Stimulated activated CD8-positive, alpha-beta memory T cell treated with anti-CD3 and anti-CD28 coated beads, Interleukin-12 subunit alpha, Interleukin-12 subunit beta, amount 100 ng/mL, for 1 hour (primary cell): ENCODE measurements at regions not wholly inside any gene's neighbourhood (a gene's known extent, or its start where the extent isn't known, plus 50 kb on each side); places are given as distances from the start of the nearest gene placed in this dataset.
A peak's percentile ranks its signal among the peaks of the same experiment; 100 is the strongest.

Experiments used
- DNase-seq: peaks from one replicate; pipeline ENCODE4 v3.0.0-alpha.2; 2020; ENCODE audit warnings: low read depth

DNA sequence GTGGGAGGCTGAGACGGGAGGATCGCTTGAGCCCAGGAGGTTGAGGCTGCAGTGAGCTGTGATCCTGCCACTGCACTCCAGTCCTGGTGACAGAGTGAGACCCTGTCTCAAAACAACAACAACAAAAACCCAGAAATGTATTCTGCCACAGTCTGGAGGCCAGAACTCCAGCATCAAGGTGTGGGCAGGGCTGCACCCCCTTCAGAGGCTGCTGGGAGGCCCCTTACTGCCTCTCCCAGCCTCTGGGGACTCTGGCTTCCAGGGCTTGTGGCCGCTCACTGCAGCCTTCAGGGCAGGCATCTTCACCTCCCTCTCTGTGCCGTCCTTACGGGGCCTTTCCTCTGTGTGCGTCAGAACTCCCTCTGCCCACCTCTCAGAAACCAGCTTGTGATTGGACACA lies 209.4 kb upstream of the GSE1 start:
- DNase-seq = no peak

DNA sequence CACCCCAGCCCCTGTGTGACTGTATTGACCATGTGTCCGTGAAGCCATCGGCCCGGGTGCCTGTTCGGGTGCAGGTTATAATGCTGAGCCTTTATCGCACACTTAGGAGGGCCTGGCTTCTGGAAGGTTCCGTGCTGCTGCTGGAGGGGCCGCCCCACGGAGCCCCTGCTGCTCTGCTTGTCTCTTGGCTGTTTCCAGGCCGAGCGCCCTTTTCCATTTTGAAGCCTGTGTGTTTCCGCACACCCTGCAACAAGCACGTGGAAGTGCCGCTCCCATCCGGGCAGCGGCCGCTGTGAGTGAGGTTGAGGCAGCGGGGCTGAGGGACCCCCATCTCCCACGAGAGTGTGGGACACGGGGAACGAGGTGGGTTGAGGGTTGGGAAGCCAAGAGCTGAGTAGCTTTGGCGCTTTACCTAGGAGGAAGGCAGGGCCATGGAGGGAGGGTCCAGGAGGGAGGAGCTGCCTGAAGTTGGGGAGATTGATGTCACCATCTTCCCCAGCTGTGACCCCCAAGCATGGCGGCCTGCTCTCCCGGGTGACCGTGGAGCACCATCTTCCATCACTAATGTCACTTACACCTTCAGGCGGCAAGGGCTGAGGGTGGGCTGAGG lies 200.1 kb upstream of the GSE1 start:
- DNase-seq = no peak

DNA sequence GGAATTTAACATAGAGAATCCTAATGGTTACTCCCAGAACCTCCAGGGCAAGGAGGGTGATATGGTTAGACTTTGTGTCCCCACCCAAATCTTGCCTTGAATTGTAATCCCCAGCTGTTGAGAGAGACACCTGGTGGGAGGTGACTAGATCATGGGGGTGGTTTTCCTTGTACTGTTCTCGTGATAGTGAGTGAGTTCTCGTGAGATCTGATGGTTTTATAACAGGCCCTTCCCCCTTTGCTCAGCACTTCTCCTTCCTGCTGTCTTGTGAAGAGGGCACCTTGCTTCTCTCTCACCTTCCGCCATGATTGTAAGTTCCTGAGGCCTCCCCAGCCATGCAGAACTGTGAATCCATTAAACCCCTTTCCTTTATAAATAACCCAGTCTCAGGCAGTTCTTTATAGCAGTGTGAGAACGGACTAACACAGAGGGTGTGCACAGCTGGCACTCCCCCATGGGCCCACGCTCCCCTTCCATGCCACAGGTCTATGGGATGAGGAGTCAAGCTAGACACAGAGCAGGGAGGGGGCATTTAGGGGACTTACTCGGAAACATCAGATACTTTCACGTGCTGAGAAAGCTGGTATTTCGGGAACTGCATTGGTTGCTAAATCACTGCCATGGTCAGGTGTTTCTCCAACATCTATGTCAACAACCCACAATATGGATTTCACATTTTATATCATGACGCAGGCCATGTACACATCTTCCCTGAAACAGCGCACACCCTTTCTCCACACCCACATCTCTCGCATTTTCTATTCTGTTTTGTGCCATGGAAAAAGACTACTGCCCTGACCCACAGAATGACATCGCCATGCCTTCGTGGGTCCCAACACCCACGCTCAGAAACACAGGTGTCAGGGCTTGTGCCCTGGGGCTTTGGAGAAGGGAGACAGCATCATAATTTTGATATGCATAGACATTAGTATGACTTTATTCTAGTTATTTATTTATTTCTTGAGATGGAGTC lies 199.1 kb upstream of the GSE1 start:
- DNase-seq = no peak

DNA sequence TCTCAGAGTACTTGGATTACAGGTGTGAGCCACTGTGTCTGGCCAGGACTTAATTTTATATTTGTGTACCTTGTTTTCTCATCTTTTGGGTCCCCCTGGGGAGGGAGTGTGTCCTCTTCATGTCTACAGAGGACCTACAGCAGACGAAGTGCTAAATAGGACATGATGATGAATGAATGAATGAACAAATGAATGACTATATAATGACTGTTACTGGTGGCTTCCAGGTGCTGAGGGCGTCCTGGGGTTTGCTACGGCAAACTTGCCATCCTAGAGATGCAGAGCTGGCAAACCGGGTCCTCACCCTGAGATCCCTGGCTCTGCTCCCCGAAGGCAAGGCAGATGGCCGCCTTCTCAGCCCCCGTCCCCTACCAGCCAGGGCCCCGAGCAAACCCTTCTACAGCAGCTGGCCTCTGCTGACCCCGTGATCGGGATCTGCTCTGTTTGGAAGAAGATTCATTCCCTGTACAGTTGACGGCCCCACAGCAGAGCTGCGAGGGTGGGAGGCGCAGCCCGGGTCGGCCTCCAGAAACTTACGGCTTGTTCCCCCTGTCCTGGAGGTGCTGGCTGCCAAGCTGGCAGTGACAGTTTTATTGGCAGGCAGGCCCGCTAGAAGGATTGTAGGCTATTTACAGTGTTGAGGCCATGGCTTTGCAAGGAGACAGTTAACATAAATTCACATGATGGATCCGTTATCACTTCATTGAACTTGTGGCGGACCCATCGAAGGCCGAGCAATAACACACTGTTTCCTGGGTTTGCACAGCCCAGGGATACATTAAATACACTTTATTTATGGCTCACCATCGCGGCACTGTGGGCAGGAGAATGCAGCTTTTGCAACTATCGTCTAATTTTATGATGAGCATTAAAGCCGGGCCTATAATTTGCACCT lies 197.7 kb upstream of the GSE1 start:
- DNase-seq = no peak

DNA sequence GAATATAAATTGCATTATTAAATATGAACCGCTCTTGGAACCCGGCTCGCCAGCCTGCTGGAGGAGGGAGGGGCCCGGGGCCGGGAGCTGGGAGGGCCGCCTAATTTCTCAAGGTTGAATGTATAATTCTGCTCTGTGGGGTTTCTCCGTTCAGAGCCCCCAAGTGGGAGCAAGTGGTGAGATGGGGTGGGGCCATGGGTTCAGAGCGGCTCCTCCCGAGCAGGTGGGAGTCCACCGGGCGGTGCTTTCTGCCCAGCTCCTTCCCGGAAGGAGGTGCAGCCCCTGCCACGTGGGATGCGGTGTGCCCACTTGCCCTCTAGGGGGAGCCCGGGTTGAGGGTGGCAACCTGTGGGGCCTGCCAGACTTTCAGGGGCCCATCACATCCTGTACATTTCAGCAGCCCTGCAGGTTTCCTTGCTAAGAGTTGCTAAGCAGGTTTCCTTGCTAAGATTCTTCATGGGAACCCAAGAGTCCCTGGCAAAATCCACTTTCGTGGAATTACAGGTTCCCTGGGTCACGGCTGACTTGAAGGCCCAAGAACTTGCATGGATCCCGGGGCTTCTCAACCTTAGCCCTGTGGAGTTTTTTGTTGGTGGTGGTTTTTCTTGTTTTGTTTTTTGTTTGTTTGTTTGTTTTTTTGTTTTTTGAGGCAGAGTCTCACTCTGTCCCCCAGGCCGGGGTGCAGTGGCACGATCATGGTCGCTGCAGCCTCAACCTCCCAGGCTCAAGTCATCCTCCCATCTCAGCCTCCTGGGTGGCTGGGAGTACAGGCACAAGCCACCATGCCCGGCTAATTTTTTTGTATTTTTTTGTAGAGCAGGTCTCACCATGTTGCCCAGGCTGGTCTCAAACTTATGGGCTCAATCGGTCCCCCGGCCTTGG lies 196.7 kb upstream of the GSE1 start:
- DNase-seq = peak; percentile 37

DNA sequence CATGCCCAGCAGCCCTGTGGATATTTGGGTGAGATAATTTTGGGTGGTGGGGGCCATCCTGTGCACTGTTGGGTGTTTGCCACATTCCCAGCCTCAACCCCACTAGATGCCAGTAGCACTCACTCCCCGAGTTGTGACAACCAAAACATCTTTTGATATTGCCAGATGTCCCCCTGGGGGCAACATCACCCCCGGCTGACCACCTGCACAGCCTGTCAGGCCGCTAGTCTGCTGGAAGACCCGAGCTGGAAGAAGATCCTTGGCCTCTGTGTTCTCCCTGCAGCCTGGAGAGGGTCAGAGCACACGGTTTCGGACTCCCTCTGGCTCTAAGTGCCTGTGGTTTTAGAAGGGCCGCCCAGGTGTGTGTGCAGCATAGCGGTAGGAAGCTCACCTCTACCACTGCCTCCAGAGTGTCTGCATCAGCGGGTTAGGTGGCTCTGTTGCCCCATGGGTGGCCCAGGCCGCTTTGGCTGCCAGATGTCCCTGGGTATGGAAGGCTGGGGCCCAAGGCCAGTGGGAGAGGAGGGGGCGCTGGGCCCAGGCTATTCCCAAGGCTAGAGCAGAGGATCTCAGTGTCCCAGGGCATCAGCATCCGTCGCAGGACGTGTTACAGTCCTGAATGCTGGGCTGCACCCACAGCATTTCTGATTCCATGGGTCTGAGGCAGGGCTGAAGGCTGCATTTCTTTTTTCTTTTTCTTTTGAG lies 195.8 kb upstream of the GSE1 start:
- no peak for DNase-seq

DNA sequence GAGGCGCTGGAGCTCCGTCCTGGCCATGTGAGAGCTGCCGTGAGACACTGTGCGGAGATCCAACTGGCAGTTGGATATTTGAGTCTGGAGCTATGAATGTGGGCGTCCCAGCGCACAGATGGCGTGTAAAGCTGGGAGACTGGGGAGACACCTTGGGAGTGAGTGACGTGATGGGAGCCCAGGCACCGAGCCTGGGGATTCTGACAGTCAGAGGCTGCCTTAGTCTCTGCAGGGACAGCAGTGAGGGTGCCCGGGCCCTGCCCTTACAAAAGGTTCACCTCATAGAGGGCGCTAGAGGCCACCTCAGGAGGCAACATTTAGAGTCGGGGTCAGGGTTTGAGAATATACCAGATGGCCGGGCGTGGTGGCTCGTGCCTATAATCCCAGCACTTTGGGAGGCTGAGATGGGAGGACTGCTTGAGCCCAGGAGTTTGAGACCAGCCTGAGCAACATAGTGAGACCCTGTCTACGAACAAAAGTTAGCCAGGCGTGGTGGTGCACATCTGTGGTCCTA lies 194.1 kb upstream of the GSE1 start:
- no peak for DNase-seq

DNA sequence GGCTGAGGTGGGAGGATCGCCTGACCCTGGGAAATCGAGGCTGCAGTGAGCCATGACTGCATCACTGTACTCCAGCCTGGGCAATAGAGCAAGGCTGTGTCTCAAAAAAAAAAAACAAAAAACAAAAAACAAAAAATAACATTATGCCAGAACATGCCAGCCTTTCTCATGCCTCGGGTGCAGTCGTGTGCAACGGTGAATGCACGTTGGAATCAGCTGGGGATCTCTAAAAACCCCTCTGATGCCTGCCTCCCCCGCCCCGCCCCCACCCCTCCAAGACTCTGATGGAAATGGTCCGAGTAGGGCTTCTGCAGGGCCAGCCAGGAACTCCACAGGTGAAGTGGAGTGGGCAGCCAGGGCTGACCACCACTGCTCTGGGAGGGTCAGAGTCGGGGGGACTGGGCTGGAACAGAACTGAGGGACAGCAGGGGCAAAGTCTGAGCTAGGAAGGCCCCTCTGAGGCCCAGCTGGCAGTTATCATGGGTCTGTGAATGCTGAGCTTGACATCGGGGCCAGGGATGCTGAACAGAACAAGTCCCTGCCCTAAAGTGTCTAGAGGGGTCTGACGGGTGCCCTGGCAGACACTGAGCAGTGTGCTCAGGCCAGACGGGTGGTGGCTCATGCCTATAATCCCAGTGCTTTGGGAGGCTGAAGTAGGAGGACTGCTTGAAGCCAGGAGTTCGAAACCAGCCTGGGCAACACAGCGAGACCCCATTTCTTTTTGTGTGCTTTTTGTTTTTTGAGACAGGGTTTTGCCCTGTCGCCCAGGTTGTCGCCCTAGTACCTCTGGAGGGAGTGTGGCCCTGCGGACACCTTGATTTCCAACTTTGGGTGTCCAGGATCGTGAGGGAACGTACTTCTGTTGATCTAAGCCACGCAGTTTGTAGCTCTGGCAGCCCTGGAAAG lies 193.4 kb upstream of the GSE1 start:
- no peak for DNase-seq

DNA sequence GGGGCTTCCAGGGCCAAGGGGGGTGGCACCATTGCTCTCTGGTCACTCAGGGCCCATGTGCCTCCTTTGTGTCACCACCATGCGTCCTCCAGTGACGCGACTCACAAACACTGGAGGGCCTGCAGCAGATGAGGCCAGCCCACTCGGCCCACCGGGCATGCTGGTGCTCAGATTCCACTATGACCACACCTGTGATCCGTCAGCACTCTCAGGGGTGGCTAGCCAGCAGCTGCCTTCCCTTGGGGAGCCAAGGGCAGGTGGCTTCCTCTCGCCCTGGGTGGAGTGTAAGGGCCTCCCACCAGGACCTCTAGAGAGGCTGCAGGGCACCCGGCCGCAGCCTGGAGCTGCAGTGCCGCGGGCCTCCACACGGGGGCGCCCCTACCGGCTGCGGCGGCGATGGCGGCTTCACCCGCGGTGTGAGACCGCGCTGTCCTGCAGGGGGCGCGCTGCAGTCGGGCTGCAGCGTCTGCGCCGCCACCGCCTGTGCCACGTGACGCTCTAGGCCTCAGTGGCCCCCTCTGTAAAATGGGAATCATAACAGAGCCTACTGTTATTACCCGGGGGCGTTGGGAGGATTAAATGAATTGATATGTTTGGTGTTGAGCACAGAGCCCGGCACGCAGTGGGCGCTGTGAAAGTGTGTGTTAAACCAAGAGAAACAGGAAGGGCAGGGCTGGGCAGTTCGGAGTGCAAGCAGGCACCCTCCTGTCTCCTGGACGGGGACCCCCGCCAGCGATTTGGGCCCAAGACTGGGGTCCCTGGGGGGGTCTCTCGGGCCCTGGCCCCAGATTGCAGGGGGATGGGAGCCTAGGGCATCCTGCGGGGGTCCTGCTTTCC lies 192.4 kb upstream of the GSE1 start:
- DNase-seq = peak; percentile 56

DNA sequence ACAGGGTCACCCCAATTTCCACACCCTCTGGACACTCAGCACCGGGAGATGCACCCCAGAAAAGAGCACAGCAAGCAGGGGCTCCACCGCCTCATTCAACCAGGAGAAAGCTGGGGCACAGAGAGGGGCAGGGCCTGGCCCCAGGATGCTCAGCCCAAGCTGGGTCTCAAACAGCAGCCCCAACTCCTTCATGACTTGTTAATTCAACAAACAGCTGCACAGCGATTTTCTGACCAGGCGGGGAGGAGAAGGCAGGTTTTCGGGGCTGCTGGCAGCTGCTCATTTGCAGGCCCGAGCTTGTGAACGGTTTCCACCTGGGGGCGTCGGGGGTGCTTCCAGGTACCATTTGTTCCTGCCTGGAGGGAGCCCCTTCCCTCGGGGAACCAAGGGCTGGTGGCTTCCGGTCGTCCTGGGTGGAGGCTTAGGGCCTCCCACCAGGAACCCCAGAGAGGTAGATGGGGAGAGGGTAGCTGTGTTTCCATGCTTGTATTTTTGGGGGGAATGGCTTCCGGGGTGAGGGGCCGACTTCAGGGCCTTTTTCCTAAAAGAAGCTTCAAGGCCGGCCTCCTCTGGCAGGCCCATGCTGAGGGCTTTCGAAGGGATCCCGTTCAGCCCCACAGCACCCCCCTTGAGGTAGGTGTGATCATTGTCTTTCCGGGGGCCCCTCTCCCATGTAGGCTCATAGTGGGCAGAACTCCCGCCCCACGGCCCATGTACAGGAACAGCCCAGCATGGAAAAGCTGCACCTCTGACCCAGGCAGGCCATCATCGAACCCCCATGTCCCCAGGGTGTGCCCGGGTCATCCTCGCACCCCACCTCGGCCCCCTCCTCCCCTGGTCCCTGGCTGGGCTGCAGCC lies 191.6 kb upstream of the GSE1 start:
- DNase-seq = no peak

DNA sequence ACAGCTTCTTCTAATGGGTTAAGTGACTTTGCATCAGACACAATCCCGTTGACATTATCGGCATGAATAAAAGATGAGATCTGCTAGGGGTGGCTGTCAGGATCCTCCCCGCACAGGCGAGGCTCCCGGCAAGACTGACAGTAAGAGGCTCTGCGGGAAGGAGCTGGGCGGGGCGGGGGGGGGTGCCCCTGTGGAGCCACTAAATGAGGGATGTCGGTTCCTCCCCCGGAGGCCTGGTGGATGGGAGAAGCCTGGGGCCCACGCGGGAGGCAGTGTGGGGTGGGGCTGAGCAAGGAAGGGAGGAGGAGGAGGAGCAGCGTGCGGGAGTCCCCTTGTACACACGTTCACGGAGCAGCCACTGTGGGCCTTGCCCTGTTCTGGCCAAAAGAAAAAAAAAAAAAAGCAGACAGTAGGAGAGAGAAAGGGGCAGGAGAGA lies 190.9 kb upstream of the GSE1 start:
- no peak for DNase-seq

DNA sequence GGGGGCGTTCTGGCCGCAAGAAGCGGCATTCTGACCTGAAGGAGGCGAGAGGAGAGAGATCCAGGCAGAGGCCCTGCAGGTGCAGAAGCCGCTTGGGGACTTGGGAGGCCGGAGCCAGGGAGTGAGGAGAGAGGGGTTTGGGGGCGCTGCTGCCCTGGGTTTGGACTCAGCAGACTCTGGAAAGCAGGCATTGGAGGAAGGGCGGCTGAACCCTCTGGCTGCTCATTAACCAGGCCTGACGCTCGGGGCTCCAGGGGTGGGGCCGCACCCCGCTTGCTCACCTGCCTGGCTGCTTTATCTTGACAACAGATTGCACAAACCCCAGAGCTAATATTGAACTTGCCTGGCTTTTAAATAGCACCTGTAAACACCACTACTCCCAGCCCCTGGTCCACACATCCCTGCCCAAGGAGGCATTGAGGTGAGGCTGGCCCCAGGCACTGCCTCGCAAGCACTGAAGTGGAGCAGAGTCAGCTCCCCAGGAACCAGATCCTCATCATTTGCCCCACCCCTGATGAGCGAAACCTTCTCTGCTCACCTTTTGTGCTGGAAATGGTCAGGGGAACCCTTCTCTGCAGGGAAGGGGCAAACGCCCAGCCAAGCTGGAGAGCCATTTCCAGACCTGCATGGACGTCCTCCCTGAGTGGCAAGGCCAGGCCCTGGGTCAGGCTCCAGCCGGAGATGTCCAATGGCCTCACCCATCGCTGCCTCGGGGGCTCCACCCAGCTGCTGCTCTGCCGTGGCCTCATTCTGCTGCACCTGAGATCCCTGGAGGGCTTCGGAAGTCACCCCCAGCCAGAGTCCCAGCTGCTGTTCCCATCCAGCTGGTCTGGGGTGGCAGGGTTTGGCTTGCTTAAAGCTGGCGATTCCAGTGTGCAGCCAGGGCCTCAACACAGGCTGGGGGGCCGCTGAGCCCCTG lies 190.2 kb upstream of the GSE1 start:
- DNase-seq = no peak

DNA sequence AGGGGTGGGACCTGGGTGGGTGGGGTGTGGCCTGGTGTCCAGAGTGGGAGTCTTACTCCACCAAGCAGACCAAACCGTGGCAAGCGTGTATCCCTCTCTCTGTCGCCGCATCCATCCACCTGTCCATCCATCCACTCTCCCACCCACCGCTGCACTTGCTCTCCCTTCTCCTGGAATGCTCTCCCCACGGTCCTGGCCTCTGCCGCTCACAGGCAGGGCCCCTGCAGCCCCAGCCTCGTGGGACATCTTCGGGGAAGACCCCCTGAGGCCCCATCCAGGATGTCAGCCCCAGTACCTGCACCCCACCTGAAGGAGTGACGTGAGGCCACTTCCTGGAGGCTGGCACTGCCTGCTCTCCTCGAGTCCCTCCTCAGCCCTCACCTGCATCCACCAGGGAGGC lies 189.5 kb upstream of the GSE1 start:
- no peak for DNase-seq

DNA sequence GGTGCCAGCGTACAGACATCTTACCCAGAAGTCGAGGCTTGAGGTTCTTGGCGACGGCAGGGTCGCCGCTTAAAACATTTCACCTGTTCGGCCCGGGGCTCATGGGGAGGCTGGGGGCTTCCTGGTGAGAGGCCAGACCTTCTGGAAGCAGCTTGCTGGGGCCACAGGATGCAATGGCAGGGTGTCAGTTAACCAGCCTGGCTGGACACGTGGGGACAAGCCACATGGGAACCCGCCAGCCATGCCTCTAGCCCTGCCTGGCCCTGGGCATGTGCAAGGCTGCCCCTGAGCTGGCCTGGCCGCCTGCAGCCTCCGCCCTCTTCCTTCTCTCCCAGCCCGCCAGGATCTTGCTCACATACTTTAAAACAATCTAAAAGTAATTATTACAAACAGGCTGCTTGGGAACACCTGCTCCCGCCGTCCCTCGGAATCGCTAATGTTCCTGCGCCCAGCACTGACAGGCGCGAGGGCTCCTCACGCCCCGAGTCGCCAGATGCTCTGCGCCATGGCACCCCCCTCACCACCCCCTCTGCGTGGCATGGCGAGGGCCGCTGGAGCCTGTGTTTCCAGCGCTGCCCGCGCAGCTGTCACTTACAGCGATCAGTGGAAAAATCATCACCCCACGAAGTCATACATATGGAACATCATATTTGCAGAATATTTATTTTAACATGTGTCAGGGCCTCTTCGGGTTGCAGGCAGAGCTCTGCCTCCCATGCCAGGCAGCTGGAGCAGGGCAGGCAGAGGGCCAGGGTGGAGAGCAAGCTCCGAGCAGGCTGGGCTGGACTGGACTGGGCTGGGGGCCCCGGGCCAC lies 188.7 kb upstream of the GSE1 start:
- DNase-seq = no peak

DNA sequence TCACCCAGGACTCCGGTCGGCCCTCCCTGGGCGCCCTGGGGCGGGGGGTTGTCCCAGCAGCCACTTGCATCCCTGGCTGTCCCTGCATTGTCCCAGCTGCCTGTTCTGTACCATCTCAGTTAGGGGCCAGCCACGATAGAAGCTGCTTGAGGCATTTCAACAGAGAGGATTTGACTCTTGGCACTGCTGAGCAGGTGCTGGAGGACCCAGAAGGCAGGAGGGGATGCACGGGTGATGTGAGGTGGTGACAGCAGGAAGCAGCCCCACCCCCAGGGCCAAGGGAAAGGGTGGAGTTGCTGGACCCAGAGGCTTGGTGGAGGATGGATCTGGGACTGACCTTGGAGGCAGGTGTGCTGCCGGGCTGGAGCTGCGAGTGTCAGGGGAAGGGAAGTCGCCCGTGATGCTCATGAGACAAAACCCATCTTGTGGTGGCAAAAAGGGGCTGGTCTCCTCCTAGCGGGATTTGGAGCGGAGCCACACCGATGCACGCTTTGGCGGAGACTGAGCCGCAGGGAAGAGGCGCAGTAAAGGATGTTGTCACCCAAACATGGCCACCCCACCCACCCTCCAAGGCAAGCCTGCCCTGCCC lies 188.0 kb upstream of the GSE1 start:
- no peak for DNase-seq
